Vagina (tissue), 2 donors: ENCODE measurements at regions not wholly inside any gene's neighbourhood (a gene's known extent, or its start where the extent isn't known, plus 50 kb on each side); places are given as distances from the start of the nearest gene placed in this dataset.
A peak's percentile ranks its signal among the peaks of the same experiment; 100 is the strongest.

Source experiments
- DNase-seq, 2 donors: peaks; one replicate each; pipeline ENCODE4 v3.0.0-alpha.2; 2017; ENCODE audit errors: extremely low spot score in 2 of 2
- H3K27ac ChIP-seq: fragments of 200-600 bp; sonication (generic); one replicate; pipeline ENCODE4 v1.5.1; 2019
- H3K27me3 ChIP-seq: fragments of 200-600 bp; sonication (generic); one replicate; pipeline ENCODE4 v1.5.1; 2019
- H3K36me3 ChIP-seq, 2 donors: fragments of 200-600 bp; sonication (generic); one replicate each; pipeline ENCODE4 v1.5.1; 2017 to 2019
- H3K4me1 ChIP-seq: fragments of 200-600 bp; sonication (generic); one replicate; pipeline ENCODE4 v1.5.1; 2019
- H3K4me3 ChIP-seq, 2 donors: fragments of 200-600 bp; sonication (generic); 1 replicate in 1 of 2; 2 replicates in 1 of 2; pipeline ENCODE4 v1.5.1; 2016 to 2019
- H3K9me3 ChIP-seq: fragments of 200-600 bp; sonication (generic); one replicate; pipeline ENCODE4 v1.5.1; 2019
- POLR2A ChIP-seq, 2 donors: fragments of 450-650 bp; IDR thresholded peaks; one replicate each; pipeline ENCODE4 v1.6.1; 2017; ENCODE audit warnings: antibody characterized with exemption in 2 of 2, mild to moderate bottlenecking in 2 of 2, moderate library complexity in 2 of 2
- POLR2AphosphoS5 ChIP-seq, 2 donors: sonication (generic); formaldehyde crosslinking; IDR thresholded peaks; one replicate each; pipeline ENCODE4 v1.9.0; 2017; ENCODE audit warnings: antibody characterized with exemption in 2 of 2, mild to moderate bottlenecking in 2 of 2, low read depth in 1 of 2; ENCODE audit not compliant: insufficient read depth in 1 of 2
- intact Hi-C: fragments of 100-400 bp; cut with DNase I; formaldehyde crosslinking; loops from one replicate; pipeline ENCODE4 v1.15.1; 2023
- TF ChIP-seq, protein P1 (sequence below), 3 experiments: fragments of 450-650 bp in 2 of 3; fragments of 200-600 bp in 1 of 3; sonication (generic) in 1 of 3; IDR thresholded peaks; one replicate each; pipeline ENCODE4 v1.5.1; 2017 to 2019; ENCODE audit warnings: antibody characterized with exemption in 3 of 3, mild to moderate bottlenecking in 2 of 3, moderate library complexity in 2 of 3

DNA sequence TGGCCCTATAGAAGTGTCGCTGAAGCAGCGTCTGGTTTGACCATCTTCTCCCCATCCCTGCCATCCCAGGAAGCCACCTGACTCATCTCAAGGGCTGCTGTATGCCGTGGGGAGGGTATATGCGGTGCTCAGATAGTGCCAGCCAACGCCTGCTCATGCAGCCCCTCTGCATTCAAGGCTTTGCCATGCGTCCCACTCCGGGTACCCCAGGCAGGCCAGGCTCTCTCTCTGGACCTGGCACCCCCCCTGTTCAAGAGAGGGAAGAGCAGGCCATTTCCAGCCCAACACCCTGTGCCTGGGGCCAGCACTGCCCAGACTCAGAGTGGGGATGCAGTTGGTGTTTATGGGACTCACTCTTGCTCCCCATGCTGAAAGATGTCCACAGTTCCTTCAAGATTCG lies 130.0 kb downstream of the GLI2 start:
- intact Hi-C loops = loop anchor here (10.0 kb wide), 1 partner anchor 209 kb away; no protein-coding TSS in a partner anchor
- Histone ChIP-seq H3K9me3 (no peaks in the 10 kb centered on the region), H3K27ac (no peak overlapping the region), H3K36me3 (no peaks in the 10 kb centered on the region), H3K4me3 (no peak overlapping the region), H3K27me3 (no peaks in the 10 kb centered on the region), H3K4me1 (peaks cover 50% of the 10 kb centered on the region)
- TF ChIP-seq POLR2A (IDR thresholded peaks at IDR 0.05) (no peak), POLR2AphosphoS5 (IDR thresholded peaks at IDR 0.05; ENCODE audit: insufficient read depth in 1 of 2, low read depth in 1 of 2) (no peak)
- TF ChIP-seq, protein P1, sequence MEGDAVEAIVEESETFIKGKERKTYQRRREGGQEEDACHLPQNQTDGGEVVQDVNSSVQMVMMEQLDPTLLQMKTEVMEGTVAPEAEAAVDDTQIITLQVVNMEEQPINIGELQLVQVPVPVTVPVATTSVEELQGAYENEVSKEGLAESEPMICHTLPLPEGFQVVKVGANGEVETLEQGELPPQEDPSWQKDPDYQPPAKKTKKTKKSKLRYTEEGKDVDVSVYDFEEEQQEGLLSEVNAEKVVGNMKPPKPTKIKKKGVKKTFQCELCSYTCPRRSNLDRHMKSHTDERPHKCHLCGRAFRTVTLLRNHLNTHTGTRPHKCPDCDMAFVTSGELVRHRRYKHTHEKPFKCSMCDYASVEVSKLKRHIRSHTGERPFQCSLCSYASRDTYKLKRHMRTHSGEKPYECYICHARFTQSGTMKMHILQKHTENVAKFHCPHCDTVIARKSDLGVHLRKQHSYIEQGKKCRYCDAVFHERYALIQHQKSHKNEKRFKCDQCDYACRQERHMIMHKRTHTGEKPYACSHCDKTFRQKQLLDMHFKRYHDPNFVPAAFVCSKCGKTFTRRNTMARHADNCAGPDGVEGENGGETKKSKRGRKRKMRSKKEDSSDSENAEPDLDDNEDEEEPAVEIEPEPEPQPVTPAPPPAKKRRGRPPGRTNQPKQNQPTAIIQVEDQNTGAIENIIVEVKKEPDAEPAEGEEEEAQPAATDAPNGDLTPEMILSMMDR (IDR thresholded peaks at IDR 0.05) = no peak
- DNase-seq = no peak

DNA sequence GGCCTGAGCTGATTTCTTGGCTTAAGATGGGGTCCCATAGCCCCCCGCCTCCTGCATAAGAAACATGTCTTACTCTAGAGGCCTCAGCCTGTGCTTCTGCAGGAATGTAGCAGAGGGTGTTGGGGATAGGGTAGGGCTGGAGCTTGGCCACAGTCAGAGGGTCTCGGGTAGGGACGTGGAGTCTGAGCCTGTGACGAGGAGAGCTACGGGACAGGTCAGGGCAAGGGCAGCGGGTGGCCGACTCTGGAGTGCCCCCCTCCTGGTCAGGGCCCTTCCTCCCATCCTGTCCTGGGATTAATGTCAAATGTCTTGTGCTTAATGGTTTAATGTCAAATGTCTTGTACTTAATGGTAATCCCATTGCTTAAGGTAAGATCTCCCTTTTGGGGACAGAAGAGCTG lies 130.4 kb downstream of the GLI2 start:
- no peak for DNase-seq
- Histone ChIP-seq H3K36me3 (no peaks in the 10 kb centered on the region), H3K4me1 (peaks cover 50% of the 10 kb centered on the region), H3K4me3 (no peak overlapping the region), H3K27me3 (no peaks in the 10 kb centered on the region), H3K9me3 (no peaks in the 10 kb centered on the region), H3K27ac (no peak overlapping the region)
- TF ChIP-seq POLR2AphosphoS5 (IDR thresholded peaks at IDR 0.05; ENCODE audit: insufficient read depth in 1 of 2, low read depth in 1 of 2) (no peak), POLR2A (IDR thresholded peaks at IDR 0.05) (no peak)
- TF ChIP-seq, protein P1 (IDR thresholded peaks at IDR 0.05) = no peak
- intact Hi-C loops = loop anchor here (10.0 kb wide), 1 partner anchor 209 kb away; no protein-coding TSS in a partner anchor

DNA sequence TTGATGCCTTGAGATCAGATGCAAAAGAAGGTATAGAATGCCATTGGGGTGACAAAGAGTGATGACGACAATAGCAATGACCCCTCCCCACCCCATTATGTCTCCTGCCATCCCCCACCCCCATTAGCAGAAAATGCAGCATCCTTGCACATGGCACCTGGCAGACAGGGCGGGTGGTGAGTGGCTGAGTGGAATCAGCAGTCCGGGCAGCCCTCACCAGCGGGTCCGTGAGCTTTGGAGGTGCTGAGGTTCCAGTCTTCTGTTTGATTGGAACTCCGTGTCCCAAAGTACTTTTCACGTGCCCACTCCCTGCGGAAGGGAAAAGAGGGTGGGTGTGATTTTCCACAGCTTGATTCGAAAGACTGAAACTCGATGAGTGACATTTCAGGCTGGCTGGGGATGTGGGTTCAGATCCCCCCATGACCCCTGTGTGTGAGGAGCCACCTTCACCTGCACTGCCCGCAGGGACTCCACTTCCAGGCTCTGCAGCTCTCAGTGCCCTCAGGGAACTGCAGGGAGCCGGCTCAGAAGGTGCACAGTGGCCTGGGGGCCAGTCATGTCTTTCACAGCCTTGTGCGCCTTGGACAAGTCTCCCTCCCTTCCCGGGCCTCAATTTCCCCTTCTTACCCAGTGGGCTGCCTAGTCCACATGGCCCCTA lies 130.9 kb downstream of the GLI2 start:
- DNase-seq = no peak
- intact Hi-C loops = loop anchor here (10.0 kb wide), 1 partner anchor 208 kb away; no protein-coding TSS in a partner anchor
- no peaks in the 10 kb centered on the region for H3K36me3 ChIP-seq
- peak overlapping the region; percentile 85 for H3K27ac ChIP-seq
- H3K9me3 ChIP-seq = no peaks in the 10 kb centered on the region
- H3K4me3 ChIP-seq = peak overlapping the region; percentile 38 to 49
- H3K27me3 ChIP-seq = no peaks in the 10 kb centered on the region
- TF ChIP-seq POLR2A (IDR thresholded peaks at IDR 0.05) (no peak), POLR2AphosphoS5 (IDR thresholded peaks at IDR 0.05; ENCODE audit: insufficient read depth in 1 of 2, low read depth in 1 of 2) (no peak)
- TF ChIP-seq, protein P1 (IDR thresholded peaks at IDR 0.05) = no peak
- H3K4me1 ChIP-seq = peaks cover 50% of the 10 kb centered on the region

DNA sequence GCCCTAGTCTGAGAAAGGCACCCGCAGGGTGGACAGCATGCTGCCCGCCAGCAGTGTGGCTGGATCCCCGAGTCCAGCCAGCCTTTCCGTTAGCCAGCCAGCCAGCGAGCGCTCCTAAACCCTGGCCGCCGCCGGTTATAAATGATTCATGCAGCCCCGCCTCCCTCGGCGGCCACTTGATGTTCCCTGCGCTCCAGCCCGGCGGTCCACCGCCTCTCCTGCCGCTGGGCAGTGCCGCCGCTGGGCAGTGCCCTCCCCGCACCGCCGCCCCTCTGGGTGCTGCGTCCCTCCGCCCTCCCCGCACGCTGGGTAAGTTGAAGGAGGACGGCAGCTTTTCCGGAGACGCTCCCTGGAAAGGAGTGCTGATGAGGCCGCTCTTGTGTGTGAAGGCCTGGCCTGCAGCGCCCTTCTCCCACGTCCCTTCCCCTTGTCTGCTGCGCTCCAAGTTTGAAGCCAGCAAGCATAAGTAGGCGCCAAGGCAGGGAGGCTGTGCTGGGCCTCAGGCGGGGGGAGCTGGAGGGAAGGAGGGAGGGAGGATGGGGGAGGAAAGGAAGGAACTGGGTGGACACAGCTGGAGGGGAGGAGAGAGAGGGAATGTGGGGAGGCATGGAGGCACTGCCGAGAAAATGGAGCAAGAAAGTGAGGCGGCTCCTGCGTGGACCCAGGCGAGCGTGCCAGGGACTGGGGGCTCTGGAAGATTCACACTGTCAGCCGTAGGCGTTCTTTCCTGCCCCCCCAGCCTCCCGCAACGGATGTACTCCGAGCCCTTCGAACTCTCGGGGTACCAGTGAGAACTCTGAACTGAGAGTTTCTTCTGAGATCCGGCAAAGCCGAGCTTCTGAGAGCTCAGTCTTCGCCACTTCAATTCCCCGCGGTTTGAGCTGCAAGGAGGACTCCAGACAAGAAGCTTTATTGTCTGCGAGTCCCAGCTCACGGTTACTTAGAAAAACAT lies 131.9 kb downstream of the GLI2 start:
- Histone ChIP-seq H3K4me1 (peaks cover 50% of the 10 kb centered on the region), H3K27ac (peak overlapping the region; percentile 85), H3K27me3 (no peaks in the 10 kb centered on the region), H3K4me3 (peak overlapping the region; percentile 38 to 49), H3K9me3 (no peaks in the 10 kb centered on the region), H3K36me3 (no peaks in the 10 kb centered on the region)
- DNase-seq = no peak
- TF ChIP-seq POLR2A (IDR thresholded peaks at IDR 0.05) = no peak
- TF ChIP-seq POLR2AphosphoS5 (IDR thresholded peaks at IDR 0.05; ENCODE audit: insufficient read depth in 1 of 2, low read depth in 1 of 2) = peak in 1 of 2 donors; percentile 85
- intact Hi-C loops = loop anchor here (2.0 to 10.0 kb wide), 2 partner anchors 39 to 207 kb away; no protein-coding TSS in a partner anchor

DNA sequence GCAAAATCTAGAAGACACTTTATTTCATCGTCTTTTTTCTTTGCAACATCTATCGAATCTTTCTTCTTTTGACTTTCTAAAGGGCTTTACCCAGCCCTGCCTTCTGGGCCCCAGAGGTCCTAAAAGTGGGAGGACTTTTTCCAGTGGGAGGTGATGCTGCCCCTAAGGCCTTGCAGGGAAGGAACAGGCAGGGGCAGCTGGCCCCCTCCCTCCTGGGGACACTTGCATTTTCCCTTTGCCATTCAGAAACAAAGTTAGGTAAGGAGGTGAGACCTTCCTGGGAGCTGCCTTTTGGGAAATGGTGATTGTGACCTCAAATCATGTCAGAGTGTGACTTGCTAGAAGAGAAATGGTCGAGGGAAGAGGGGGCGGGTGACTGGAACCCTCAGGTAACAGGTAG lies 132.7 kb downstream of the GLI2 start:
- H3K36me3 ChIP-seq = no peaks in the 10 kb centered on the region
- no peak for DNase-seq
- intact Hi-C loops = loop anchor here (2.0 to 10.0 kb wide), 2 partner anchors 38 to 206 kb away; no protein-coding TSS in a partner anchor
- no peaks in the 10 kb centered on the region for H3K9me3 ChIP-seq
- TF ChIP-seq POLR2AphosphoS5 (IDR thresholded peaks at IDR 0.05; ENCODE audit: insufficient read depth in 1 of 2, low read depth in 1 of 2) = no peak
- no peak for TF ChIP-seq POLR2A (IDR thresholded peaks at IDR 0.05)
- TF ChIP-seq, protein P1 (IDR thresholded peaks at IDR 0.05) = no peak
- H3K4me1 ChIP-seq = peaks cover 43% of the 10 kb centered on the region
- no peaks in the 10 kb centered on the region for H3K27me3 ChIP-seq
- H3K4me3 ChIP-seq = peak overlapping the region in 1 of 2 donors; percentile 38
- peak overlapping the region; percentile 85 for H3K27ac ChIP-seq
